ENCODE measurements at regions not wholly inside any gene's neighbourhood (a gene's known extent, or its start where the extent isn't known, plus 50 kb on each side); places are given as distances from the start of the nearest gene placed in this dataset.
"Not testable (repeated sequence)": the region's sequence is repeated elsewhere in the genome, so short reads cannot be mapped to it uniquely, and the experiment has no call there.

DNA sequence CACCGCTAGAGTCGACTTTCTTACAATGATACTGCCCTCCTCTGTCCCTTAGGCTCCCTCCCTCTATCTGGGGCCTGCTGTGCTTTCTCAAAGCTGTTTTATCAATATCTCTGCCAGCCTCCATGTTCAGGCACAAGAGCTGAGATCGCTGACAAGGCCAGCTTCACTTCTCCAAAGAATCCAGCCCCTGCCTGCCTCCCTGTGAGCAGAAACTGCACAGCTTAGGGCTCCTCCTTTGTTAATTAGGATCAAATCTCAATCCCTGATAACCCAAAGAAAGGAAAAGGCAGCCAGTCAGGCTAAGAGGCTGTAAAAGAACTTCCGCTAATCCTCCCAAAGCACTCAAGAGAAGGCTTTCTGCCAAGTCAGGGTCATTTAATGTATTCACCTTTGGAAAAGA lies 616.0 kb upstream of the CDH11 start:
- no peak for DNase-seq (ENCODE audit: low read depth in 2 of 2)

DNA sequence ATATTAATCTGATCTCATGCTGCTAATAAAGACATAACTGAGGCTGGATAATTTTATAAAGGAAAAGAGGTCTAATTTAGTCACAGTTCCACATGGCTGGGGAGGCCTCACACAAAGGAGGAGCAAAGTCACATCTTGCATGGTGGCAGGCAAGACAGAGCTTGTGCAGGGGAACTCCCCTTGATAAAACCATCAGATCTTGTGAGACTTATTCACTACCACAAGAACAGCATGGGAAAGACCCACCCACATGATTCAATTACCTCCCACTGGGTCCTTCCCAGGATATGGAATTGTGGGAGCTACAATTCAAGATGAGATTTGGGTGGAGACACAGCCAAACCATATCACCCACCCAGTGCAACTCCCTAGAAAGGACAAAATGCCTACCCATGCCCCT lies 613.8 kb upstream of the CDH11 start:
- not testable (repeated sequence) for DNase-seq (ENCODE audit: low read depth in 2 of 2)

- no peak for DNase-seq (ENCODE audit: low read depth in 2 of 2)
Observed at GRCh38 chr16:65733721-65734120, 611.9 kb upstream of the CDH11 start.

GRCh38 chr16:65731833-65732232 lies 610.0 kb upstream of the CDH11 start:
- DNase-seq (ENCODE audit: low read depth in 2 of 2): no peak

DNA sequence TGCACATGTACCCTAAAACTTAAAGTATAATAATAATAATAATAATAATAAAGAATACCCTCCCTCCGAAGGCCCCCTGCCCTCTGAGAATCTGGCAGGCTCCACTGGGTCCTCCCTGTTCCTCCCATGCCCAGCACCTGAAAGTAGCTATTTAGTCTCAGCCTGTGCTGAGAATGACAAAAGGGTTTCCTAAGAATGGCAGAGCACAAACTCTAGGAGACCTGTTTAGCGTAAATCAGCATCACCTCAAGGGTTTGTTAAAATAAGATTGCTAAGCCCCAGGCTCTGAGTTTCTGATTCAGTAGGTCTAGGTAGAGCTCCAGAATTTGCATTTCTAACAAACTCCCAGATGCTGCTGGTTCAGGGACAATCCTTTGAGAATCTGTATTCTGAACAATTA lies 606.8 kb upstream of the CDH11 start:
- DNase-seq (ENCODE audit: low read depth in 2 of 2): no peak

DNA sequence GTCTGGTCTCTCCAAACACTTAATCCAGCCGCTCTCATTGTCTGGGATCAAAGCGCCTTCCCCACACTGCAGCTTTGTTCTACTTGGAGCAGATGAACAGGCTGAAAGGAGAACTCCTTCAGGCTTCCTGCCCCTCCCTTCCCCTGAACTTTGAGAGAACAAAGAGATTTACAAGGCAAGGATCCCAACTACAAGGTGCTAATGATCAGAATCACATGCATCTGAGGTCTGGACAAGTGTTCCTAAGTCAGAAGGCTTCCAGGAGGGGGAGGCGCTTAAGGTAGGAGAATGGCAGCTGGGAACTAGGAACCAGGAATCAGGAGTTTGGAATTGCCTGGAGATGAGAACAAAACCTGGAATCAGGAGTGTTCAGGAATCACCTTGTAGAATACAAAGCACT lies 606.3 kb upstream of the CDH11 start:
- DNase-seq (ENCODE audit: low read depth in 2 of 2): no peak

GRCh38 chr16:65727534-65728137 lies 605.8 kb upstream of the CDH11 start:
- DNase-seq (ENCODE audit: low read depth in 2 of 2): no peak

DNA sequence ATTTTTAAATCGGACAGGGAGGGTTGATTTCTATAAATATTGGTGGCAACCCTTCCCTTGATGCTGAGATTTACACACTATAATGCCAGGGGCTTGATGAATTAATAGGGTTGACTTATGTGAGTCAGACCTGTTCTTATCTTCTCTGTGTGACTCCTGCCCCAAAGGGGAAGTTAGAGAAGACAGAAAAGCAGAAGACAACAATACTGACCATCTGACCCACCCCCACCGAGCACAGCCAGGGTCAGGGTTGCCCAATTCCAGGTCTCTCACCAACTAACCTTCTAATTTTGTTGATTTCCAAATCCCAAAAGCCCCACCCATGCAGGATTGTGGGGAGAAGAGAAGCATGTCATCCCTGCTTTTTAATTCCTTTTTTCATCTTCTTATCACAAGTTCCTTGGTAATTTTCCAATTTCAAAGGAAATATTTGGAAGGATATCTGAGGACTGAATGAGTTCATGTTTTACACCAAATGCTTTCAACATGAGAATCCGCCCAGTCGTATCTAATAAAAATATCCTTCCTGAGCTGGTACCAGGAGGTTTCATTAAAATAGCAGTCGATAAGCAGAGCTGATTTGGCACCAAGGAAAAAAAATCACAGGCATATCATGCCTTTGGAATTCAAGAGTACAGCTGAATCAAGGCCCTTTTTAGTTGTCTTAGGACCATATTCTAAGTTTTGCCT lies 603.4 kb upstream of the CDH11 start:
- DNase-seq (ENCODE audit: low read depth in 2 of 2): no peak

- no peak for DNase-seq (ENCODE audit: low read depth in 2 of 2)
Observed at GRCh38 chr16:65722429-65722828, 600.6 kb upstream of the CDH11 start.

DNA sequence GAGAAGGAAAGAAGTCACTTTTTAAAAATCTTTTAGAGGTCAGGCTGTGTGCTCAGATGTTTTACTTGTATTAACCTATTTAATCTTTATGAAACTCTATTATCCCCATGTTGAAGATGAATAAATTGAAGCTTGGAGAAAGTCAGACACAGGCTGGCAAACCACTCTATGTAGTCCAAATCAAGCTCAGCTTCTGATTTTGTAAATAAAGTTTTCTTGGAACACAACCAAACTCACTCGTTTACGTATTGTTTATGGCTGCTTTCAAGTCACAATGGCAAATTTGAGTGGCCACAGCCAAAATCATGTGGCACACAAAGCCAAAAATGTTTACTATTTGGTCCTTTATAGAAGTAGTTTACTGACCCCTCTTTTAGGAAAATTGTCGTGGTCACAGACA lies 596.0 kb upstream of the CDH11 start:
- DNase-seq (ENCODE audit: low read depth in 2 of 2): no peak

GRCh38 chr16:65716737-65717700 lies 595.2 kb upstream of the CDH11 start:
- DNase-seq (ENCODE audit: low read depth in 2 of 2): no peak

DNA sequence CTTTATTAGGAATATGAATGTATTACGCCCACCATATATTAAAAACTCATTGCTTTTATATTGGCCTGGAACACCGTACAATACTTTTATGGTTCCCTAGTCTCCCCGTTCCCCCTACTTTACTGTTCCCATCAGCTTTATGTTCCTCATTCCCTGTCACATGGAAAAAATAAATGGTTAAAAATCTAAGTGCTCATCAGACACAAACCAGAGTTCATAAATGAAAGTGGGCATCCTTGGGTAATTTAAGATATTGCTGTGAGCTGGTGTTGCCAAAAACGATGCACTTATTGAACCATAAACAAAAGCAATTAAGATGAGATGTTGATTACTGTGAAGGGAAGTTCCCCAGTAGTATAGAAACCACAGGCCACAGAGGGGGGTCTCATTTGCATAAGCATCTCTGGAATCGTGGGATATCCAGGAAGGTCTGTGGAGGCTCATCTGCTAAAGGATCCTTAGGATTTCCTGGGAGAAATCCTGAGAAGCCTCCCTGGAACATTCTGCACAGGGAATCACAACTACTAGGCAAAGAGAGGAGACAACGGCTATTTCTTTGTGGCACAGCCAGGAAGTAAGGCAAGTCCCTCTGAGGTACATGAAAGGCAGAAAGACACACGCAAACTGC lies 591.4 kb upstream of the CDH11 start:
- DNase-seq (ENCODE audit: low read depth in 2 of 2): no peak

- DNase-seq (ENCODE audit: low read depth in 2 of 2): no peak
Observed at GRCh38 chr16:65710107-65710506, 588.2 kb upstream of the CDH11 start.

GRCh38 chr16:65704866-65705265 lies 583.0 kb upstream of the CDH11 start:
- no peak for DNase-seq (ENCODE audit: low read depth in 2 of 2)

DNA sequence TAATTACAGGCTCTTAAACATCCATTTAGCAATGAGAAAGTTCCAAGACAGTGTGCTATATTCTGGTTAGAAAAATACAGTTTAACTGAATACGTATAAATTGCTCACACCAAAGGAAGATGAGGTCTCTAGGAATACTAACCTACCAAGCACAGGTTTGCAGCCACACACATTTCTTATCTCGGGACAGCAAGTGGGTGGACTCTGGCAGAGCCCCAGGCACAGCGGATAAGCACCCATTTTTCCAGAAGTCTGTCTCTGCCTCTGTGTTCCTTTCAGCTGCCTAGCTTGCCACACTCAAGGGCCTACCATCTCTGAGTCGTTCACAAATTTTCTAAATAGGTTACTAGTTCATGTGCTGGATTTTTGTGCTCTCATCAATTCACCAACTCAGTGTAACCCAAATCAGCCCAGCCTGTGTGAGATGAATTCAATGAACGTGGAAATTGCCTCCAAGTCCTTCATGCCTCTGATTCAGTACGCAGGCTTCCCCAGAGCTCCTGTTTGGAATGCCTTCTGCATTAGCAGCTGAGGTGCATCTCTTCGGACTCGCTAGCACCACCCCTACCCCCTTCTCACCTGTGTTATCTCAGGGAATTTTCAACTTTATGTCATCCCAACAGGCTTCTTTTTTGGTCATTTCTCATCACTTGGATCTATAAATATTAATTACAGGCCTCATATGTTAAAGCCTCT lies 581.0 kb upstream of the CDH11 start:
- no peak for DNase-seq (ENCODE audit: low read depth in 2 of 2)

GRCh38 chr16:65700596-65700995 lies 578.7 kb upstream of the CDH11 start:
- no peak for DNase-seq (ENCODE audit: low read depth in 2 of 2)

DNA sequence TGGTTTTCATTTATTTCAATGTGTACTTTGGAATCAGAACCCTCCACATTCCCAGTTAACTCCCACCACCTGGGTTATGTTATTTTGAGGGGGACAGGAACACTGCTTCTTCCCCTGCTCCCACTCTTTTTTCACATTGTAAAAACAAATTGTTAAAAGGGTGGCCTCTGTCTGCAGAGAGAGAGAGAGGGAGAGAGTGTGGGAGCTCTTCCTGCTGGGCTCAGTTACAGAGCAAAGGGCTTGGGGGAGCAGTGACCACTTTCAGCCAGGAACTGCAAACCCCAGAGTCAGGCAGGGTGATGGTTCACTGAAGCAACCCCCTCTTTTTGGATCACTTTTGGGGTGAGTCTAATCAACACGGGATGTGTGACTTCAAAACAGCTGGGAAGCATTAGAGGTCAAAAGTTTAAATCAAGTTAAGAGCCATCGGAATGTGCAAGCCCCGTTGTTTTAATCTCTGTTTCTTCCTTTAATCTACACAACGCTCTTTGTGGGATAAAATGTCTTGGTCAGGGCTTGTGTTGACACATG lies 577.0 kb upstream of the CDH11 start:
- DNase-seq (ENCODE audit: low read depth in 2 of 2): no peak

DNA sequence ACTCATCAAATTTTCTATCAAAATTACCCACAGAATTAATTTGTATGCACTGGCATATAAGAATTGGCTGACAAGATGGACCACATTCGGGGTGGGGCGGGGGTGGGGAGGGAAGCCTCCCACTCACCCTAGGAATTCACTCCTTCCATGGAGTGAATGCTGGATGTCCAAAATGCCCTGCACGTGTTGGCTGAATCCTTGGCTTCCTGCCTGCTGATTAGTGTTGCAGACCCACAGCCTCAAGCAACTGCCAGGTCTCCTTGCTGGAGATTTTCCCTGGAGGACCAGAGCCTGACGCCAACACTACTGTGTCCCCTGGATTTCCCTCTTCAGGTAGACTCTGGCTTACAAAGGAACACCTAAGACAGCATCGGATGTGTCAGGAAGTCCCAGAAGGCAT lies 575.7 kb upstream of the CDH11 start:
- DNase-seq (ENCODE audit: low read depth in 2 of 2): no peak

- no peak for DNase-seq (ENCODE audit: low read depth in 2 of 2)
Observed at GRCh38 chr16:65697065-65697464, 575.2 kb upstream of the CDH11 start.

DNA sequence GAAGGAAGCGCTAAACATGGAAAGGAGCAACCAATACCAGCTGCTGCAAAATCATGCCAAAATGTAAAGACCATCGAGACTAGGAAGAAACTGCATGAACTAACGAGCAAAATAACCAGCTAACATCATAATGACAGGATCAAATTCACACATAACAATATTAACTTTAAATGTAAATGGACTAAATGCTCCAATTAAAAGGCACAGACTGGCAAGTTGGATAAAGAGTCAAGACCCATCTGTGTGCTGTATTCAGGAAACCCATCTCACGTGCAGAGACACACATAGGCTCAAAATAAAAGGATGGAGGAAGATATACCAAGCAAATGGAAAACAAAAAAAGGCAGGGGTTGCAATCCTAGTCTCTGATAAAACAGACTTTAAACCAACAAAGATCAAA lies 570.0 kb upstream of the CDH11 start:
- DNase-seq (ENCODE audit: low read depth in 2 of 2): not testable (repeated sequence)

DNA sequence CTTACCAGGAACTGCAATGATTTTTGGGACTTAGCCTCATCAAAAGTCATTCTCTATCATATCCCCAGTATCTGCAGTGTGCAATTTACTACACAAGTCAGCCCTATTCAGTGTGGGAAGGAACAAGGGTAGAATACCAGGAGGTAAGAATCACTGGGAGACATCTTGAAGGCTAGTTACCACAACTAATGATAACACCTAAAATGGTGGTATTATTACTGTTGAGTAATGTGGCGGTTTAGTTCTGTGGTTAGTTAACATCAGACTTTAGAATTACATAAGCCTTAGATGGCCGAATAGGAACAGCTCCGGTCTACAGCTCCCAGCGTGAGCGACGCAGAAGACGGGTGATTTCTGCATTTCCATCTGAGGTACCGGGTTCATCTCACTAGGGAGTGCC lies 567.9 kb upstream of the CDH11 start:
- DNase-seq (ENCODE audit: low read depth in 2 of 2): no peak
